NCI-H2196 (cell line): ENCODE measurements at regions not wholly inside any gene's neighbourhood (a gene's known extent, or its start where the extent isn't known, plus 50 kb on each side); places are given as distances from the start of the nearest gene placed in this dataset.

Experiments used
- DNase-seq: peaks from one replicate; lab custom pipeline; 2025; ENCODE audit not compliant: unreplicated experiment; lab: John Stamatoyannopoulos, UW

DNA sequence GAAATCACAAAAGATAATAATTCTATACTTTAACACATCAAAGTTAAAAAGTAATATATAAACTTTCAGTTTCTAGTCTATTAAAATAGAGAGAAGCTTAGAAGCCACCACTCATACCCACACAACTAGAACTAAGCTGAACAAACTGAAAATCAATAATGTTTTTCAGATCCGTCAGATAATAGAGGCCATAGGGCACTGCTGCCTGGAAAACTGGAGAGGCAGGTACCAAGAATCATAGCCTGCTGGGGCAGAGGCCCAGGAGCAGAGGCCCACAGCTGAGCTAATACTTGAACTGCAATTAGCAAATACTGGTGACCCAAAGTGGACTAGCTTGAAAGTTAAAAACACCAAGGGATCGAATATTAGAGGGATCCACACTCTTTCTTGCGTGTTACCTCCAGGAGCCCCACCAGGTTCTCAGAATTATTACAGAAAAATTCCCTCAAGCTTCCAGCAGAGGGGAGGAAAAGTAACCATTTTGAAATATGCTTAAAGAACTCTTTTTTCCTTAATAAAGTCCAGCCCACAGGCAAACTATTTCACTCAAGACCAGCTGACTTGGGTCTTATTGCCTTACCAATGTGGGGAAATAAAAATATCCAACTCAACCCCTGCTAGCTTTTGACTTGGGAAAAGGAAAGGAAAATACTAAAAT is 774.1 kb upstream of the IGFBP3 start:
- no peak for DNase-seq

DNA sequence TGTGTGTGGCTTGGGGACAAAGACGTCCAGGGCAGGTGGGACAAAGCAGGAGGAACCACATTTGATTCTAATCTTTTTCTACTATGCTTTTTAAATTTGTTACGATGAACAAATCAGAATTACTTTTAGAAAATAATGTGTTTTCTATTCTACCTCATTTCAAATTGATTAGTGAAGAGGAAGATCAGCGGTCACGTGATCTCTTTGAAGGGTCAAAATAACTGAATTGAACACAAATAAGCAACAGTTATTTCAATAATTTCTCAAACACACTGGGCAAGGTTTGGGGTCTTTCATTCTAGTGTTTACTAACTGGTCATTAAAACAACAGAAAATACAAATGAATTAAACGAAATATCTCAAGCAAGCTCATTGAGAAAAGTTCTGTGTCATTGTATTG is 773.0 kb upstream of the IGFBP3 start:
- no peak for DNase-seq

DNA sequence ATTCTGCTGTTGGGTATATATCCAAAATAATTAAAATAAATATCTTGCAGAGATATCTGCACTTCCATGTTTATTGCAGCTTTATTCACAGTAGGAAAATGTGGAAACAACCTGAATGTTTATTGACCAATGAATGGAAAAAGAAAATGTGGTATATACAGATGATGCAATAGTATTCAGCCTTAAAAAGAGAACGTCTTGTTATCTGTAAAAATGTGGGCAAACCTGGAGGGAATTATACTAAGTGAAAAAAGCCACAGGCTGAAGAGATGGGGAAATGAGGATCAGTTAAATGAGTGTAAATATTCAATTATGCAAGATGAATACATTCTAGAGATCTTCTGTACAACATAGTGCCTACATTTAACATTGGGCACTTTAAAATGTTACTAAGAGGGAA is 766.1 kb upstream of the IGFBP3 start:
- DNase-seq = no peak

DNA sequence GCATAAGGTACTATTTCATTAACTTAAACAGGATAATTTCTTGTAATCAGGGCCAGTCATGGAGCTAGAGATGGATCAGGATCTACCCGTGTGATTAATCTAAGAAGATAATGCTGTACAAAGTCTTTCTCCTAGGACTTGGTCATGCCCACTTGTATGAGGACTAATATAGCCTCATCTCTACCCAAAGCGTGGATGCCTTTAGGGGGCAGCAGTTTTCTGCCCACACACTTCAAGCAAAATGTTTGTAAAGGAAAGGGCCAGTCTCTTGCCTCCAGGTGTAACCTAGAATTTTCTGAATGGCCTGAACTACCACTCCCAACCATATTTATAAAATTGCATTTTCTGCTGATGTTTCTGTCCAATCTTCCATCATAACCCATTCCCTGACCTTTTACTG is 764.0 kb upstream of the IGFBP3 start:
- DNase-seq = no peak

GRCh38 chr7:46682836-46683624 is 762.0 kb upstream of the IGFBP3 start:
- DNase-seq = no peak

- no peak for DNase-seq
These were observed 760.9 kb upstream of the IGFBP3 start for GRCh38 chr7:46681865-46682503.

DNA sequence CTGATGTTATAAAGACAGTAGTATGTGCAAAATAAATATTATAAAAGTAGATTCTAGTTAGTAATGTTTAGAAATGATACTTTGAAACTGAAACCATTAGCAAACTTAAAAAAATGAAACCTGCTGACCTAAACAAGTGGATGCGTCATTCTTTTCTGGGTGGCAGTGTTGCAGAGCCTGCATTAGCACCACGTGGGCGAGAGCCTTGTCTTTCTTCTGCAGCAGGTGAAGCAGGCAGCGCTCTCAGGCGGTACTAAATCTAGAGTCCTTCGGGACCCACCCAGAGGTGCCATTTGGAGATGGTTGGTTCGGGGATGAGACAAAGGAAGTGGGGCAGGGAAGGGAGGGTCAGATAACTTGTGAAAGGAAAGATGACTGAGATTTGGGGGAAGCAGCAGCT is 759.1 kb upstream of the IGFBP3 start:
- no peak for DNase-seq

DNA sequence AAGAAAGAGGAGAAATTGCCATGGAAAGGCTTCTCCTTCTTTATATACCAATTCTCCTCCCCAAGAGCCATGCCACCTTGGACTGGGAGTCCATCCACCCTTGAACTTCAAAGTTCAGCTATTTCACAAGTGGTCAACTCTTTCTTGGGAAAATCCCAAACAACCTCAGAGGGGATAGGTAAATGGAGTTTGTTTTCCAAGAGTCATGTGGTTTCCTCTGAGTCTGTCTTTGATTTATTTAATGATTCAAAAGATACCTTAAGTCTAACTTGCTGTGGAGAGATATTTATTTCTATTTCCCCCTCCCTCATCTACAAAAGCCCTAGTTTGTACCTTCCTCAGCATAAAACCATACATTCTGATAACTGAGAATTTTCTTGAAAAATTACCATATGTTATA is 758.6 kb upstream of the IGFBP3 start:
- DNase-seq = no peak

DNA sequence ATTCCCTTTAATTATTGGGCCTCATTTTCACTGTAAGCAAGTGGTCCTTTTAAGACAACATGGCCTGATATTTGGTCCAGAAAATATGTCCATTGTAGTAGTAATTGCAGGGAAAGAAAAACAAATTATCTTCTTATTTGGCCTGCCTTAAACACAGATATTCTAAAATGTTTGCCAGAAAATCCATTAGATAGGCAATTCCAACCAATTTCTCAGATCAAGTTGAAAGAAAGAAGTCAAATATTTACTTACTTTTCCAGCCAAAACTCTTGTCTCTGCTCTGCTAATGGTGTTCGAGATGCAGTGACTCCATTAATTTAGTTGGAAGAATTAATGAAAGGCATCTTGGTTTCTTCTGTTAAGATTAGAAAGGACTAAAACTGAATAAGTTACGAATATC is 757.3 kb upstream of the IGFBP3 start:
- DNase-seq = no peak

DNA sequence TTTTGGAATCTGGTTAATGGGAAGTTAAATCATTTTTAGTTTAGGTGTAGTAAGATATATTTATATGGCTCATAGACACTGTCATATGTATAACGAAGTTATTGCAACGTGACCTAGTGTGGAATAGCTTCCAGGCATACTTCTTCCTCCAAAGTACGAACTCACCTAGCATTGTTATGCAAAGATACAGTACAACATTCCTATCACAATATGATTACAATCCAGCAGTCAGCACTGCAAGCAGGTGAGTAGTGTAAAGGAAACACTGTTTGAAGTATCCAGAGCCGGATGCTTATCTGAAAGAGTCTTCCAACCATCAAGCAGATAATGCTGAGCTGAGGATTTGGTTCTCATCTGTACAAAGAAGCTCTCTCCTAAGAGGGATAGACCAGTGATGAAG is 754.4 kb upstream of the IGFBP3 start:
- DNase-seq = no peak

DNA sequence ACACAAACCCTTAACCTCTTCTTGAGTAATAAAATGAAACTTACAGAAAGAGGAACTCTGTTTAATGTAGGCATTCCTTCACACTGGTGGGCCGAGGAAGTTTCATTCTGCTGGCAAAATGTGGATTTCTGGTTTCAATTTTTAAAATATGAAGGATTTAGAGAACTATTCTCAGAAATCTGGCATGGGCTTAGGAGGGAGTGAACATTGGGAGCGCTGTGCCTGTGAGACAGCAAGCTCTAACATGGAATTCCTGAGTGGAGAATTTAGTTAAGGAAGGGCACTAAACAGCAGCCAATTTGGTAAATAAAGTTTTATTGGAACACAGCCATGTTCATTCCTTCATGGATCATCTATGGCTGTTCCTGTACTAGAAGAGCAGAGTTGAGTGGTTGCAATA is 751.8 kb upstream of the IGFBP3 start:
- DNase-seq = no peak

DNA sequence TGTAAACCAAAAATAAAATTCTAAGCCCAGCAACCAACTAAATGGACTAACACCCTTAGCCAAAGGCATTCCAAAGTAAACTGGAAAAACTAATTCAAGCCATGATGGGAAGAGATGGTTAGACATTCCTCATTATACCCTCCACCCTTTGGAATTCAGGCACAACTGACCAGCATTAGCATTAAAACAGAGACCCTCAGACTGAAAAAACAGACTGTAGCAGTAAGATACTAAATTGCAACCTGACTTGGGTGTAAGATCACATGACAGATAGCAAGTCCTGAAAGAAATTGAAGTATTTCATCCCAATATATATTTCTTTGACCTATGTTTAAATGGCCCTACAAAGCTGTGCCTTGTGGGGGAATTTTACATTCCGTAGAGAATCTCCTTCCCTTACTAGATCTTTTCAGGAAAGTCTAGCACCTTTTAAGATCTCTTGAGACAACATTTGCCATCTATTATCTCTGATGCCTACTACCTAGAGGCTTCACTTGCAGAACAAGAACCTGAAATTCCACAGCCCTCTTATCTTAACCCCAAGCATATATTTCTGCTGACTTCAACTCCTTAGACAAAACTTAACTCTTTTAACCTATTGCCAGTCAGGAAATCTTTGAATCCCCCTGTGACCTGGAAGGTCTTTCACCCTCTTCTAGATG is 750.2 kb upstream of the IGFBP3 start:
- DNase-seq = no peak

- no peak for DNase-seq
These were observed 748.0 kb upstream of the IGFBP3 start for GRCh38 chr7:46669028-46669427.

DNA sequence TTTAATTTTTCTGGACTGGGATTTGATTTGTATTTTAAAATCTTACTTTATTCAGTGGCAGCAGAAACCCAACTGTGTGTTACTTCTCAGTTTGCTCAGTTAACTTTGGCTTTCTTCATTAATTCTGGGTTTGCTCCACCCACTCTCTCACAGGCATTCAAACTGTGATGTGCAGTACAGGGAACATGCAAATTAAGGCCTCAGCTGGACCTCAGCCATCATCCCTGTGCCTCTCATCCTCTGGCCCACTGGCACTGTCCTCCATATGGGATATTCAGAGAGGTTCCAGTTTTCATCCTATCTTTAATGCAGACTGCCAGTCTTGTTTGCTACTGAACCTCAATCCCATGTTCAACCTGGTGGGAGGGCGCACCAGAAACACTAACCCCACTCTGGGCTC is 743.4 kb upstream of the IGFBP3 start:
- no peak for DNase-seq

- no peak for DNase-seq
These were observed 742.0 kb upstream of the IGFBP3 start for GRCh38 chr7:46663025-46663424.

DNA sequence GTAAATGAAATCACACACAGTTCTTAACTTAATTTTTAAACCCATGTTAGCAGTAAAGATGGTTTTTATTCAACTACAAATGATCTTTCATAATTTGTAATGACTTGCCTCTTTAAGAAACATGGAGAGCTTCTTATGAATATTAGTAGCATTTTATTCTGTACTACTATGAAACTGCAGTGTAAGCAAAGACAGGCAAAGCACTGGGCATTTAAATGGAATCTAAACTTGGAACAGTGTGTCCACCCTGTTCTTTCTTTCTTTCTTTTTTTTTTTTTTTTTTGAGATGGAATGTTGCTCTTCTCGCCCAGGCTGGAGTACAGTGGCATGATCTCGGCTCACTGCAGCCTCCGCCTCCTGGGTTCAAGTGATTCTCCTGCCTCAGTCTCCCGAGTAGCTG is 740.4 kb upstream of the IGFBP3 start:
- no peak for DNase-seq

GRCh38 chr7:46660402-46660980 is 739.4 kb upstream of the IGFBP3 start:
- DNase-seq = no peak

DNA sequence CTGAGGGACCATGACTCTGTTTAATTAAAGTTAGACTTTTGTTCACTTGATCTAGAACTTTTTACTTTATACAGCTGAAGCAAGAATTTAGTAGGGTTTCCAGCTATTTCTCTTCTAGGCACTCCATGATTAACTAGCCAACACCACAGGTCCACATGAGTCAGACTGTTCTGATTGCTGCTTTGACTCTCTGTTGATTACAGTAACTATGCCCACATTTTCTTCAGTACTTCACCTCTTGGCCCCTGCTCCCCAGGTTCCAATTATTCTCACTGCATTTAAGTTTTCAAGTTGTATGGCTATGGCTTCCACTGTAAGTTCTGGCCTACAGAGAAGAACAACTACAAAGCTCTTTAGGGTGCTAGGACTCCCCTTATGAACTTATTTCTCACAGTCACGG is 737.2 kb upstream of the IGFBP3 start:
- no peak for DNase-seq

DNA sequence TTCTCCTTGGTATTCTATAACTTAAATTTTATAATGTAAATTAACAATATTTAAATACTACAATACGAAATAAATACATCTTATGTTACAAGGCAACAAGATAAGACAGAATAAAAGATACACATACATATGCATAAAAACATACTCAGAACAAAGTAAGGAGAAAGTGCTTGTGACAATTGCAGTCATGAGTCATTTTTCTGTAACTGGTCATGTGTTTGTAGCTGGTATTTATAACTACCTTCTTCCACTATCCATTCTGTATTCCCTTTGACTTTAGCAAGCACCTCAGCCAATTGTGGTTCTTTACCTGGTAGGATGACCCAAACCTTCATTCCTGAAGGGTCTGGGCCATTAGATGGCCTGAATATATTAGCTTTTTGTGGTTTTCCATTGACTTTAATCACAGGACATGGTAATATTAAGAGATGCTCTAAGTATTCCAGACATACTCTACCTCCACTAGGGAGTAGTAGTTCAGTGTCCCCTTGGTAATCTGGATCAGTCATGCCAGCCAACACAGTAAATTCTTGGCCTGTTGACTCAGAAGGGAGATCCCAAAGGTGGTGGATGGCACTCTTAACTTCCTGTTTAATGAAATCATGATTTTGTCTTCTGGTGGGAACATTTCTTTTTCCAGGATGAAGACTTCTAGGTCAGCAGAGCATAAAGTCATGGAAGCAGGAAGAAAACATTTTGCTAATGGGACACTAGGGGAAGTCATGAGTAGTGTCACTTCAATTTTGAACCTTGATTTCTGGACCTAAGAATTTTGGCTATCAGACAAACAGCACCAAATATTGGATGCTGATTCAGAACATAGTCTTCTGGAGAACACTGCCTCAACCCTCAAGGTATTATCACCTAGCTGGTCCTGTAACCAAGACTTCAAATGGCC is 733.7 kb upstream of the IGFBP3 start:
- DNase-seq = no peak

DNA sequence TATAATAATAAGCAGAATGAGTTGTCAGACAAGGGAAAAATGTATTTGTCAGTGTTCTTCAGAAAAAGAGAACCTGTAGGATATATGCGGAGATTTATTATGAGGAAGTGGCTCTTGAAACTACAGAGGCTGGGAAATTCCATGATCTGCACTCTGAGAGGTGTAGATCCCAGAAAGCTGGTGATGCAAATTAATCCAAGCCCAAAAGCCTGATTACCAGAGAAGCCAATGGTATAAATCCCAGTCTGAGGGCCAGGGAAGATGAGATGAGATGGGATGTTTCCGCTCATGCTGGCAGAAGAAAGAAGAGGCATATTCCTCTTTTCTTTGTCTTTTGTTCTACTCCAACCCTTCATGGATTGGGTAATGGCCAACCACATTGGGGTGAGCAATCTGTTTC is 732.8 kb upstream of the IGFBP3 start:
- no peak for DNase-seq
